ENCODE measurements at regions not wholly inside any gene's neighbourhood (a gene's known extent, or its start where the extent isn't known, plus 50 kb on each side); places are given as distances from the start of the nearest gene placed in this dataset.

- TF ChIP-seq EZH2 (IDR thresholded peaks at IDR 0.05; ENCODE audit: insufficient read depth, poor library complexity, severe bottlenecking) (no peak), EZH2phosphoT487 (IDR thresholded peaks at IDR 0.05; ENCODE audit: insufficient read depth, low read depth) (no peak)
Measured at GRCh38 chr3:130816561-130817445, 70.2 kb upstream of the PIK3R4 start.
